GM12801 (cell line): ENCODE measurements at regions not wholly inside any gene's neighbourhood (a gene's known extent, or its start where the extent isn't known, plus 50 kb on each side); places are given as distances from the start of the nearest gene placed in this dataset.

Experiments used
- TF ChIP-seq, protein P1 (sequence below): IDR thresholded peaks from one replicate; pipeline ENCODE4 v1.5.1; 2011; ENCODE audit warnings: control low read depth; ENCODE audit not compliant: insufficient read length; ENCODE audit errors: extremely low read depth

DNA sequence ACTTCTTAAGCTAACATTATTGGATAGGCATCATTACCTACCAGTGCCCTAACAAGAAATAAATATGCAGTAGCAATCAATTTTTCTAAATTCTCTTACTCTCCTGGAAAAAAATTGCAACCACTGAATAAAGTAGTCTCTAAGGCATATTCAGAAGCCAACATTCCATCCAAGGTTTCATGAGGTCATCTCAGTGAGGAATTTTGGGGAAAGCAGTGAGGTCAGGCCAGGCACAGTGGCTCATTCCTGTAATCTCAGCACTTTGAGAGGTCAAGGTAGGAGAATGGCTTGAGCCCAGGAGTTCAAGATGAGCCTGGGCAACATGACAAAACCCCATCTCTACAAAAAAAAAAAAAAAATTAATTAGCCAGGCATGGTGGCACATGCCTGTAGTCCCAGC lies 75.9 kb upstream of the GHITM start:
- TF ChIP-seq, protein P1, sequence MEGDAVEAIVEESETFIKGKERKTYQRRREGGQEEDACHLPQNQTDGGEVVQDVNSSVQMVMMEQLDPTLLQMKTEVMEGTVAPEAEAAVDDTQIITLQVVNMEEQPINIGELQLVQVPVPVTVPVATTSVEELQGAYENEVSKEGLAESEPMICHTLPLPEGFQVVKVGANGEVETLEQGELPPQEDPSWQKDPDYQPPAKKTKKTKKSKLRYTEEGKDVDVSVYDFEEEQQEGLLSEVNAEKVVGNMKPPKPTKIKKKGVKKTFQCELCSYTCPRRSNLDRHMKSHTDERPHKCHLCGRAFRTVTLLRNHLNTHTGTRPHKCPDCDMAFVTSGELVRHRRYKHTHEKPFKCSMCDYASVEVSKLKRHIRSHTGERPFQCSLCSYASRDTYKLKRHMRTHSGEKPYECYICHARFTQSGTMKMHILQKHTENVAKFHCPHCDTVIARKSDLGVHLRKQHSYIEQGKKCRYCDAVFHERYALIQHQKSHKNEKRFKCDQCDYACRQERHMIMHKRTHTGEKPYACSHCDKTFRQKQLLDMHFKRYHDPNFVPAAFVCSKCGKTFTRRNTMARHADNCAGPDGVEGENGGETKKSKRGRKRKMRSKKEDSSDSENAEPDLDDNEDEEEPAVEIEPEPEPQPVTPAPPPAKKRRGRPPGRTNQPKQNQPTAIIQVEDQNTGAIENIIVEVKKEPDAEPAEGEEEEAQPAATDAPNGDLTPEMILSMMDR: no peak

DNA sequence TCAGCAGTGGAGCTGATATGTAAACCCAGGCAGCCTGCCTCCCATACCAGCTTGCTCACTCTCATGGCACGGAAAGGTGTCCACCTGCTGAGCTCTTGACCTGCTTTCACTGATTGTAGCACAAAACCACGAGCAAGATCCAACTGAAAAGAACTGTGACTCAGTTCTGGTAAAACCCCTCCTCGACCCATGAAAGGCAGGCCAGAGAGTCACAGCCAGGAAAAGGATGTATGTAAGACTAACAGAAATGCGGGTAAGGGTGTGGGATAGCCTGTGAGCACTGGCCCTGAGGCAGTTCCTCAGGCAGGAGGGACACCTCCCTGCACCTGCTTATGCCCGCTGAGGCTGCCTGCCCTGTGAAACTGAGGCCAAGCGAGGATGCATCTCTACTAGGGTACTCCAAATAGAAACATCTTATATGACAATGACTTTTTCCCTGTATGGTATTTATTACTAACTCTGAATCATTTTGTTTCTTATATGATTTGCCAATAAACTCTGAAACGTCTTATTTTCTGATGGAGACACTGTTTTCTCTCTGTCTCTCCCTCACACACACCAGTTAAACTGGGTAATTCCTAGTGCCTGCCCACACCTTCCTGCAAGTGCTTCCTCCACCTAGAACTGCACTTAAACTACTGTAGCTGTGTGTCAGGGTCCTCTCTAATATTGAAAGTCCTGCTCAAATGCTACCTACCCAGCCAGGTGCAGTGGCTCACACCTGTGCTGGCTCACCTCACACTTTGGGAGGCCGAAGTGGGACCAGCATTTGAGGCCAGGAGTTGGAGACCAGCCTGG lies 73.3 kb upstream of the GHITM start:
- TF ChIP-seq, protein P1: no peak

DNA sequence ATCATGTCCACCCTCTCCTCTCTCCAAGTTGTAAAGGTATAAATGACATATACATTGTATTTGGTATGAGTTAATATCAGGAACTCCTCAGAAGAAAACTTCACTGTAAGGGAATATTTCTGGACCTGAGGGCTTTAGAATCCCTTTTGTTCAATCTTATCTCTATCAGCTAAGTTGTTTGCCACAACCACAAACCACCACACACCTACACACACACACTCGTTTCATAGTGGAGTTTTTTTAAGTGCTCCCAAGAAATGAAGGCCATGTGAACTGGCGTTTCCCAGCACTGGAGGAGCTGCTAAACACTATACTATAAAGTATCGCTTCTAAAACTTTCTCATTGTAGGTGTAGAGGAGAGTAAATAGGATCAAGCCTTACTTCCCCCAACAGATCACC lies 64.8 kb upstream of the GHITM start:
- TF ChIP-seq, protein P1: no peak

DNA sequence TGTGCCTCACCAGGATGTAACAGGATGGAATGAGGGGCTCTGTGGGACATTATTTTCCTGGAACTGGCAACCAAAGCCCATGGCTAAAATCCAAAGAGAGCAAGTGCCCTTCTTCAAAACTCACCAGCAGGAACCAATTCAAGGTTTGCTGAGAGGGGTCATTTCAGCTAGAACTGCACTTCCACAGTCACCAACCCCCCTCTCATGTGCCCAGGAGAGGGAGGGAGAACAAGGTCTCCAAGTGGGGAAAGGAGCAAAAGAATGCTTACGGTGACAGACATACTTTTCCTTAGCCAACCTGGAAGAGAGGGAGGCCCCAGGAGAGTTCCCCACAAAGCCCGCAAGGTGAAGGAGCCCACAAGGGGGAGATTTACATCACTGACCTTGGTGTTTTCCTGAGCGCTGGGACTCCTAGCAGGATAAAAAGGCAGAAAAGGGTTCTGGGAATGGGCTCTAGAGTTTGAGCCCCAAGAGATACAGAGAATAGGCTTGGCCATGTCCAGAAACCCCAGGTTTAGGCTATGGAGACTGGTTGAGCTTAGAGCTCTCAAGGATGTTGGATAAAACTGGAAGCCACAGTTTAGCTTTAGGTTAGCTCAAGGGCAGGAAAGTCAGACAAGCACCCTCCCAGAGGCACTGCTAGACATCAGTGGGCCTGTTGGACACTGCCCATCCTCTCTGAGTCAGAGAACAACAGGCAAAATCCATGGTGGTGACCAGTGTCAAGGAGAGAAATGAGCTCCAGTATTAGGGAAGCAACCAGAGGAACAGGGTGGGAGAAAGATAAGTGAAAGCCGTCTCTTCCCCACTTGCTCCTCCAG lies 63.9 kb upstream of the GHITM start:
- TF ChIP-seq, protein P1: no peak

DNA sequence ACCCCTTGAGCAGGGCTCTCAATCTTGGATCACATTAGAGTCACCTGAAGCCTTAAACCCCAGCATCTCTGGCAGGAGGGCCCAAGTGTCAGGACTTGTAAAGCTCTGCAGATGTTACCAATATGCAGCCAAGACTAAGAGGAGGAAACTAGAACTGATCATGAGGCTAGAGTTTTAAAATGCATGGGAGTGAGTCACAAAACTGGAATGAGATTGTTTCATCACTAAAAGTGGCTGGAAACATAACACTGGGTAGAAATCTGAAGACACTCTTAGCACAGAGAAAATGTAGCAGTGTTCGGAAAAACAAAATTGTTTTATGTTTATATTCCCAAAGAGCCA lies 63.3 kb upstream of the GHITM start:
- TF ChIP-seq, protein P1: no peak

DNA sequence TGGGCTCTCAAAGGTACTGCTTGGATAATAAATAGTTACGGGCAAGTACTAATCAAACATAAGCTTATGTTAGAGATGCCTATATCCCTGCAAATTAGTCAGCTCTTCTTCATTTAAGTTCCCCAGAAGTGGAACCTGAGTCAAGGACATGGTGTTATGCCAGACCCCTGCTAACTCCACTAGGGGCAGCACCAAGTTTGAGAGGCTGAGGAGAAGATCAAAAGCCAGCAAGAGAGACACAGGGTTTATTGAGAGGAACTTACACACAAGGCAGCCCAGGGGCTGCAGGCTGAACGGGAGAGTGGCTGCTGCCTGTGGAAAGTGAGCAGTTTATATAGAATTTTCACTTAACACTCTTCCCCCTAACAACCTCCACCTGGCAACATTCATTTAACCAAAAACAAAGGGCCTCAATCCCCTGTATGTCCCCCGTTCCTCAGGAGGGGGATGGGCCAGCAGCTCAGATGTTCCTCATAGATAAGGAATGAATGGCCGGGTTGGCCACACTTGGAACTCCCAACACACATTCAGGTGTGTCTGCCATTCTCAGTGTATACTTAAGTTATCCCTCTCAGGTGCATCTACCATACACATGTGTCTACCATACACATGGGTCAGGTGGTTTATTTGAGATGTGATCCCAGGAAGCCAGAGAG lies 62.6 kb upstream of the GHITM start:
- TF ChIP-seq, protein P1: no peak

DNA sequence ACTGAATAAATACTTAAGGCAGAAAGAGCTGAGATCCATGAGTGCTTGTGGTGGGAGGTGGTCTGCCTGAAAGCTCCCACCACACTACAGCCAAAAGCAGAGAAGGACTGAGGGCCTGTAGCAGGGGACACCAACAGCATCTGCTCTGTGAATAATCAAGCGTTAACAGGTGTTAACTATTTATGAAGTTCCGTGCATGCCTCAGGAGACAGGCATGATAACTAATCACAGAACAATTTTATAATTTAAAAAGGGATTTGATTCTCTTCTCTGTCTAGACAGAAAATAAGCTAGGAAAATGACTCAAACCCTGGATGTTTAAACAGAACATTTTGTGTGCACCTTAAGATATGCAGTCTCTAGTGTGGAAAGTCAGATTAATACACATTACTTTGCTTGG lies 61.5 kb upstream of the GHITM start:
- TF ChIP-seq, protein P1: no peak
